HG03196 (cell line): ENCODE measurements at regions not wholly inside any gene's neighbourhood (a gene's known extent, or its start where the extent isn't known, plus 50 kb on each side); places are given as distances from the start of the nearest gene placed in this dataset.
"Not testable (repeated sequence)": the region's sequence is repeated elsewhere in the genome, so short reads cannot be mapped to it uniquely, and the experiment has no call there.

ENCODE experiments used
- ATAC-seq: cut with Tn5 transposase; IDR thresholded peaks from one replicate; pipeline ENCODE4 v1.9.1; 2021; ENCODE audit not compliant: unreplicated experiment

DNA sequence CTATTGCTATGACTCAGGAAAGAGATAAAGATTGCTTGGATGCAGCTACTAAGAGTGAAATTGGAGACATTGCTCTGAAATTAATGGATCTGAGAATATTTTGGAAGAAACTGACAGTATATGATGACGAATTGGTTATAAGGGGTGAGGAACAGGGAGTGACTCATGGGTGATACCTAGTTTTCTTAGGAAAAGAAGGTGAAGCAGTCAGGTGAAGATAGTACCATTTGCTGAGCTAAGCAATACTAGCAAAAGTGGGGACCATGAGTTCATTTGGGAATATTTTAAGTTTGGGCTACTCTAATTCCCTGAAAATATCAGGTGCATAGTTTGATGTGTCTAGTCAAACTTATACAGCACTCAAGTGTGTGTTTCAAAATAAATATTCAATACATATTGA, 260.1 kb upstream of the NFIA start:
- no peak for ATAC-seq

GRCh38 chr1:60821156-60821555, 261.2 kb upstream of the NFIA start:
- ATAC-seq = no peak

GRCh38 chr1:60818969-60819701, 263.2 kb upstream of the NFIA start:
- no peak for ATAC-seq

DNA sequence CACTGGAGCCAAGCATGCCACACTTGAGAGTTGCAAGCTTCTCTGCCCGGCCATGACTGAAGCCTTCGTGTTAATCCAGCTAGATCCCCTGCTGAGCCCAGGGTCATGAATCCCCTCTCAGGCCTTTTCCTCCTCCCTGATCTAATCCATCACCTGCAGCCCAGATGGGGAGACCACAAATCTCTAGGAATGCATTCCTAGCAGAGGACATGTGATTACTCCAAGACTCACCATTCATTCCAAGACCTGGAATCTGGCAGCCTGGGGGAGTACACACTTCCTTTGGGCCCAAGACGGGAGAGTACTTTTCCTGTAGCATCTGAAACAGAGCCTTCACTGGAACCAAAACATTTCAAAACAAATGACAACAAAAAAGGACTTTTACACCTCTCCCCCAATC, 269.3 kb upstream of the NFIA start:
- ATAC-seq = no peak

DNA sequence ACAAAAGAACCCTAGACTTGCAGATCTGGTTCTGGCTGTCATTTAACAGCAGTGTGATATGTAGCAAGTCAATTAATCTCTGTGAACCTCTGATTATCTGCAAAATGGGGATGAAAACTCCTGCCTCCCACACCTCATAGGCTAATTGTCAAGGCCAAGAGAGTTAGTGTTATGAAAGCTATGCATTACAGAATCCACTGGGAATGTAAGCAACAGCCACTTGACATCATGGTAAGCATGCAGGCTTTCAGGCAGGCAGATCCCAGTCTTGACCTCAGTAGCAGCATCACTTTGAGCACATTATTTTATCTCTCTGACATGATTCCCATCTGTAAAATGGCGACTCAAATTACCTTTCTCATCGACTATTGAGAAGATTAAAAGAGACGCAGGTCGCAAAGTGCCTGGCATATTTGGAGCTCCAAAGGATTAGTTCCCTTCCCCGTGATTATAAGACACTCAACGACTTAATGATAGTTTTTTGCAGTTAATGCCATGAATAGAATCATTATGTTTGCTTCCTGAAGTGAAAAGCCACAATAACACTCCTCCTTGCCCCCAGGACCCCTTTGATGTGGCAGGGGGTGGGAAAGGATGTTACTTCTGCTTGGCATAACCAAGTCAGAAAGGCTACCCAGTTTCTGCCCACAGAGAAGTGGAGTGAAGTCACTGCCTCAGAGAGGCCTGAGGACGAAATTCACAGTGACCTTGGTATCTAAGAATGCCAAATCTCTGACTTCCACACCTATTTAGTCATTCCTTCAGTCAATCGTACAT, 273.0 kb upstream of the NFIA start:
- no peak for ATAC-seq

GRCh38 chr1:60808676-60809075, 273.7 kb upstream of the NFIA start:
- no peak for ATAC-seq

- no peak for ATAC-seq
Measured at GRCh38 chr1:60802884-60803283, 279.5 kb upstream of the NFIA start.

- no peak for ATAC-seq
Measured at GRCh38 chr1:60797351-60797750, 285.0 kb upstream of the NFIA start.

DNA sequence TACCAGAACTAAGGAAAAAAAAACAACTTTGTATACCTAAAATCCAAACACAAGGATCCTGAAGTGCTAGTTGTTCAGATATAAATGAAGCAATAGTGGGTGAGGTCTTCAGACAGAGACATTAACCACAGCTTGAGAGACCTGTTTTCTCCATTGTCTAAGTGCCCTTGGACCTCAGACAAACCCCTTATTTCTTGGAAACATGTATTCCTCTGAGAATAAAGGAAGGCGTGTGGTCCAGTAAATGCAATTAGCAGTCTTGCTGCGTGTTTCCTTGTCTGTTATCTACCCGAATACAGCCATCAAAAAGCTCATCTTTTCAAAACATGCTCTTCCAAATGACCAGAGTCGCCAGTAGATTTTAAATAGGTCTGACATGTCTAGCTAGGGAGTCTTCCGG, 291.1 kb upstream of the NFIA start:
- ATAC-seq = no peak

- not testable (repeated sequence) for ATAC-seq
Measured at GRCh38 chr1:60773099-60773498, 309.3 kb upstream of the NFIA start.

DNA sequence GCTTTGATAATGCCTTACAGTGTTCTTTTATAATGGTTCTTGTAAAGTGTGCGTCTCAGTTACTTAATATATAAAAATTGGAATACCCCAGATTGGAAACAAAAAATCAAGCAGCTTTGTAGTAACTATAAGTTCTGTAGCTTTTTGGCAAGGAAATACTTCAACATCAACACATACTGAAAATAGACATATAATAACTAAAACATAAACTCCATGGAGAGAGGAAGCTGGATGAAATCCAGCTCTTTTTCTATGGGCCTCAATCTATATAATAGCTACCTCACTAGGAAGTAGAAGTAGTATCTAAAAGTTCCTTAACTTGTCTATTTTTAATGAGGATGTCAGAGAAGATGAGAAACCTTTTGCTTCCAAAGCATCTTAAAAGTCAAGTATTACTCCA, 313.3 kb upstream of the NFIA start:
- ATAC-seq = no peak

GRCh38 chr1:60765204-60765603, 317.2 kb upstream of the NFIA start:
- ATAC-seq = no peak

DNA sequence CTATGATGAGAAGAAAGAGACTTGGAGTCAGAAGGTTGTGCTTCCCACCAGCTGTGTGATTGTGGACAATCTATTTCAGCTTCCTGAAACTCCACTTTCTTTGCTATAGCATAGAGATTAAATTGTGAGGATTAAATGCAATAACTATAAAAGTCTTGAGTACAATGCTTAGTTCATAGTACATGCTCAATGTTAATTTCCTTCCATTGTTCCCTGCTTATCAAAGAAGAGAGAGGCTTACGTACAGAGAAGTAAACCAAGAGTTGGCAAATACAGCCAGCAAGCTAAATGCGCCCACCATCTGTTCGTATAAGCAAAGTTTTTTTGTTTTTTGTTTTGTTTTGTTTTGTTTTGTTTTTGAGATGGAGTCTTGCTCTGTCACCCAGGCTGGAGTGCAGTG, 317.9 kb upstream of the NFIA start:
- no peak for ATAC-seq

DNA sequence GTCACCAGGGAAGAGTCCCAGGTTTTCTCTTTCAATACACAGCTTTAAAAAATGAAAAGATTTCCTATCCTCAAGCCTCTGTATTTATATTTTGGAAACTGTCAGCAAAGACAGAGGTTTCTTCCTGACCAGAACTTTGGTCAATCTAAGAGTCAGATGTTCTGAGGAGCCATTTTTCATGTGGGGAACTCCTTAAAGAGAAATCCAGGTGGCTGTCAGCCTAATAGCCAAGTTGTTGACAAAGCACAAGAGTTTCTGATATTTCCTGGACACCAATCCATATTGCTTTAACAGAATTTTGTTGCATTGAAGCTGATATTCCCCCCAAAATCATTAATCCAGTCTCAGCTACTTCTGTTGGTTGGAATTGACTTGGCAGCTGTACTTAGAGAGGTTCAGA, 318.6 kb upstream of the NFIA start:
- ATAC-seq = no peak

GRCh38 chr1:60762911-60763310, 319.4 kb upstream of the NFIA start:
- ATAC-seq = no peak

- ATAC-seq = no peak
Measured at GRCh38 chr1:60762176-60762575, 320.2 kb upstream of the NFIA start.

GRCh38 chr1:60759291-60759690, 323.1 kb upstream of the NFIA start:
- ATAC-seq = no peak

DNA sequence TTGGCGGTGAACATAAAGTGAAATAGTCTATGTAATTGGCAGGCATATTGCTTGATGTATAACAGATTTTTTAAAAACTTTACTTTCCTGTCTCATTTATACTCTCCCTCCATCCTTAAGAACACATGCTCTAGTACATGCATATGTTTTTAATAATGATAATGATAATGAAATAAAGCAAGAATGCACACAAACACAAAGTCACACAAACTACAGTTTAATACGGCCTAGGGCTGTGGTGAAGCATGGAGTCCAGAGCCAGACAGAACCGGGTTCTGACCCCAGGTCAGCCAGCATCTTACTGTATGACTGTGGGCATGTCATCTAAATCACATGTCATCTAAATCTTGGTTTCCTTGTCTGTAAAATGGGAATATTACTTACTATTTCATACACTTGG, 324.9 kb upstream of the NFIA start:
- no peak for ATAC-seq

- ATAC-seq = no peak
Measured at GRCh38 chr1:60753036-60753900, 329.1 kb upstream of the NFIA start.

DNA sequence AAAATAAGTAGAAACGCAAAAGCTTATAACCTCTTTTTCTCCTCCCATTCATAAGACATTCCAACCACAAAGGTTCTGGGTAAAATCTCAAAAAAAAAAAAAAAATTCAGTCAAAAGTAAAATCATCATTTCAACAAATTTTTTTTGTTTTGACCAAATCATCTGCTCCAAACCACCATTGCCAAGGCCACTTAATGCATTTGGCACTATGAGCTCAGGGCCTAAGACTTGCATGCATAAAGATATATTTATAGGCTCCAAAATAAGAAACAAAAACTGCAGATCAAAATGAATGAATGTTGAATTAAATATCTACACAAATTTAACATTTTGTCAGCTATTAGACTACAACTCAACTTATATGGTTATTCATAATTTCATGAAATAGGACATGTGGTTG, 331.1 kb upstream of the NFIA start:
- no peak for ATAC-seq

GRCh38 chr1:60747353-60747752, 335.0 kb upstream of the NFIA start:
- ATAC-seq = no peak
